ENCODE measurements at regions not wholly inside any gene's neighbourhood (a gene's known extent, or its start where the extent isn't known, plus 50 kb on each side); places are given as distances from the start of the nearest gene placed in this dataset.

DNA sequence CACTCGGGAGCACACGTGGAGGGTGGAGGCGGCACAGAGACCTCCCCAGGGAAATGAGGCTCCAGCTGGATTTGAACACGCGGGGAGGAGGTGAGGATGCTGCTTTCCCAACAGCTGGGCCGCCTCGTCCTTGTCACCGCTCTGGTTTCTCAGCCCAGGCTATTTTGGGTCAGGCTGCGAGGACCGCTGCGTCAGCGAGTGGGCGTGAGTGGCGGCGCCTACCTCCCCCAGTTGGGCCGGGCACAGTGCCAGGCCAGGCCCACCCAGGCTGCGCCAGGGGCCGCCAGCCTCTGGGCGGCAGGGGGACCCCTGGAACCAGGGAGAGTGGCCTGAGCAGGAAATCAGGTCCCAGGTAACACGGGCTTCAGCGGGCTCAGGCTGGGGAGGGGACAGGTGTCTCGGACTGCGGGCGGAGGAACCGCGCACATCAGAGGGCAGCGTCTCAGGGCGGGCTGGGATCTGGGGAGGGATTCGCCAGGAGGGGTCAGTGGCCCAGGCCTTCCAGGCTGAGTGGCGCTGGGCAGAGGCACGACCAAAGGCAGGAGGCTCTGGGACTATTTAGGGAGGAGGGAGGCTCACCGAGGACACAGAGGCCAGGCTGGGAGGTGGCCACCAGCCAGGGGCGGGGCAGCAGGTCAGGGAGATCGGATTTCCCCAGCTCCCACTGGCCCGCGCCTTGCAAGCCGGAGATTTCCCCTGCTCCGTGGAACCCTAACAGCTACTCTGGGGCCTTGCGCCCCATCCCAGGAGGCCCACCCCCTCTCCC lies 125.2 kb upstream of the RET start:
- DNase-seq (ENCODE audit: low read depth in 2 of 2): no peak

GRCh38 chr10:42952349-42952748 lies 124.5 kb upstream of the RET start:
- peak in 1 of 2 donors; percentile 26 for DNase-seq (ENCODE audit: low read depth in 2 of 2)

DNA sequence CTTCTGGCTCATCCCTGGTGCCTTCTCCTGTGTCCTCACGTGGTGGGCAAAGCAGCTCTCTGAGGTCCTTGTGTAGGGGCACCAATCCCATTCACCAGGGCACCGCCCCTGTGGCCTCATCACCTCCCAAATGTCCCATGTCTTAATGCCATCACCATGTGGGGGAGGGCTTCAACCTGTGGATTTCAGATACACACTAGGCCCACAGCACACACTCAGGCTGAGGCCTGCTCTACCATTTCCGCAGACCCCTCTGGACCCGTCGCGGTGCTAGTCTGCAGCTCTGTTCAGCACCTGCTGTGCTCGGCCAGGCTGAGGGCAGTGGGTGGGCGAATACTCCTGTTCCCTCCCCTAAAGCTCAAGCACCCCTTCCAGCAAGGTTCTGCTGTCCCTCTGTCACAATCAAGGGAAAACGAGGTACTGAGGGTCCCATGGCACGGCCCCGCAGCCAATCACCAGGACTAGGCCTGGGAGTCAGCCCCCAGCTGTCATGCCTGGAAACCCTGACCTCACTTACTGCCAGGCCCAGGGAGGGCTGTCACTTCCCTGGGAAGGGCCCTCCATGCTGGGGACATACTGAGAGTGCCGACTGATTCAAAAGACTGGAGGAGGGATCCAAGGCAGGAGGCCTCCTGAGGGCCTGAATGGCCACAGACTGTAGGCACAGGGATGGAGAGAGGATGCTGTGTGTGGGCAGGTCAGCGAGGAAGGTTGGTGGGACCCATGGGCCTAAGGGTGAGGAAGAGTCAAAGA lies 123.8 kb upstream of the RET start:
- DNase-seq (ENCODE audit: low read depth in 2 of 2): no peak

- DNase-seq (ENCODE audit: low read depth in 2 of 2): no peak
Observed at GRCh38 chr10:42953684-42954674, 122.9 kb upstream of the RET start.

- DNase-seq (ENCODE audit: low read depth in 2 of 2): no peak
Observed at GRCh38 chr10:42954766-42955492, 121.9 kb upstream of the RET start.

GRCh38 chr10:42955493-42955889 lies 121.4 kb upstream of the RET start:
- no peak for DNase-seq (ENCODE audit: low read depth in 2 of 2)

- DNase-seq (ENCODE audit: low read depth in 2 of 2): no peak
Observed at GRCh38 chr10:42956045-42956444, 120.8 kb upstream of the RET start.

DNA sequence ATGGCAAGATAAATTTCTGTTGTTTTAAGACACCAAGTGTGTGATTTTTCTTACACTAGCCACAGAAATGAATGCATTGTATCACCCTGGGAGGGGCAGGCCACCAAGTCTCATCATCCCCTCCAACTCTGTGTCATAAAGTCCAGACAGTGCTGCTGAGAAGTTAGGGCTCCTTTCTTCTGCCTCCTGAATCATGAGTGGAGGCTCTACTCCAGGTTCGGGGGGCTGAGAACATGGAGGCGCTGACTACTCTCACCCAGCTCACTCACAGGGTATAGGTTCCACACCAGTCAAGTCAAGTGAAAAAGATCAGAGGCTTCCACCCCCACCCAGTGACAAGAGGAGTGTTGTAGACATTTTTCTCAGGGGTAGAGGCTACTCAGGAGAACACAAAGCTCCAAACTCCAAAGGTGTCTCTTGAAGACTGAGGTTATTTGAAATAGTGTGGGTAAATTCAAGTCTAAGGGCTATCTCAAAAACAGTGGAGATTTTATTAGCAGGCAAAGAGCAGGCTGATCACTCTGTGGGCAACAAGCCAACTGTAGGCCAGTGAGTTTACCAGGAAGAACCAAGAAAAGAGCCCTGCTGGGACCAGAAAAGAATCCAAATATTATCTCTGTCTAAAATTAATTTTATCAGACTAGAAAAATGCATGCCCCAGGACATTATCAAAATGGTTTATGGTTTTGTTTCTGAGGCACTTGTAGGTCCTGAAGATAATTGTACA lies 118.6 kb upstream of the RET start:
- no peak for DNase-seq (ENCODE audit: low read depth in 2 of 2)

GRCh38 chr10:42959833-42960232 lies 117.0 kb upstream of the RET start:
- no peak for DNase-seq (ENCODE audit: low read depth in 2 of 2)

GRCh38 chr10:42960491-42960990 lies 116.3 kb upstream of the RET start:
- DNase-seq (ENCODE audit: low read depth in 2 of 2): no peak

DNA sequence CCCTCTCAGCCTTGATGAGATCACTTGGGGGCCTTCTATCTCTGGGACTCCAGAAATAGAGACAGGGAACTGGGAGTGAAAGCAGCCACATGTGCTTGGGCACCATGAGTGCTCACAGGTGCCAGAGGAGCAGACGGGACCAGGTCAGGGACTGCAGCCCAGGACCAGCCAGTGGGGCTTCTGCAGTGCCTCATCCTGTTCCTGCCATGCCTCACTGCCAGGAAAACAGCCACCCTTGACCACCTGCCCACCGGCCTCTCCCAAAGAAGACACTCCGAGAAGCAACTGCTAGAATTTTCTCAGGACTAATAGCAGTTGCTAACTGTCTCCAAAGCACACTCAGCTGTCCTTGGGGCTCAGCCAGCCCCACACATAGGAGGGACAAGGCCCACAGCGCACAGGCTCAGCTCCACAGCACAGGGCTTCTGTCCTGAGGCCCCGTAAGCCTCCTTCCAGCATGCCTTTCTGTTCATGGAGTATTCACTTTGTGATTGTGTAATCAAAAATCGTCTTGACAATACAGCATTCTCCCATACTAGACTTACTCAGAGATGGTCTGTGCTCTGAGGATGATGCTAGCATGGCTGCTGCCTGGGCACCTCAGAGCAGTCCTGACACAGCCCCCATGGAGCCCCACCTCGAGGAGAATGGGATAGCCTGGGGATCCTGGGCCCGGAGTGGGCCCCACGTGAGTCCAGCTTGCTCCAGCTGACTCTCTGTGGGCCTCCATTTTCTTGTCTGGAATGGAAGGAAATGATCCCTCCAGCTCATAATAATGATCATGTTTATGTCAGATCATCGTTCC lies 115.7 kb upstream of the RET start:
- DNase-seq (ENCODE audit: low read depth in 2 of 2): no peak

DNA sequence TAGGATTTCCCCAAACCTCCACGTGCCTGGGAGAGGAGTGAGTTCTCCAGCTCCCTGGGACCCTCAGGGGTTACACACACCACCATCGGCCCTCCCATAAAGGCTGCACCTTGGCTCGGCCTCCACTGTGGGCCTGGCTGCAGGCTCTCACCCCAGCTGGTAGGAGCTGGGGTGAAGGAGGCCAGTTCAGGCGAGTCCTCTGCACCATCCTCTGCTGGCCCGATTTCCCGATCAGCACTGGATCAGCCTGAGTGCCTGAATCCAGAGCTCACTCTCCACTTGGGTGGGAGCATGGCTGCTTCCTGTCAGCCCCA lies 115.1 kb upstream of the RET start:
- DNase-seq (ENCODE audit: low read depth in 2 of 2): no peak

DNA sequence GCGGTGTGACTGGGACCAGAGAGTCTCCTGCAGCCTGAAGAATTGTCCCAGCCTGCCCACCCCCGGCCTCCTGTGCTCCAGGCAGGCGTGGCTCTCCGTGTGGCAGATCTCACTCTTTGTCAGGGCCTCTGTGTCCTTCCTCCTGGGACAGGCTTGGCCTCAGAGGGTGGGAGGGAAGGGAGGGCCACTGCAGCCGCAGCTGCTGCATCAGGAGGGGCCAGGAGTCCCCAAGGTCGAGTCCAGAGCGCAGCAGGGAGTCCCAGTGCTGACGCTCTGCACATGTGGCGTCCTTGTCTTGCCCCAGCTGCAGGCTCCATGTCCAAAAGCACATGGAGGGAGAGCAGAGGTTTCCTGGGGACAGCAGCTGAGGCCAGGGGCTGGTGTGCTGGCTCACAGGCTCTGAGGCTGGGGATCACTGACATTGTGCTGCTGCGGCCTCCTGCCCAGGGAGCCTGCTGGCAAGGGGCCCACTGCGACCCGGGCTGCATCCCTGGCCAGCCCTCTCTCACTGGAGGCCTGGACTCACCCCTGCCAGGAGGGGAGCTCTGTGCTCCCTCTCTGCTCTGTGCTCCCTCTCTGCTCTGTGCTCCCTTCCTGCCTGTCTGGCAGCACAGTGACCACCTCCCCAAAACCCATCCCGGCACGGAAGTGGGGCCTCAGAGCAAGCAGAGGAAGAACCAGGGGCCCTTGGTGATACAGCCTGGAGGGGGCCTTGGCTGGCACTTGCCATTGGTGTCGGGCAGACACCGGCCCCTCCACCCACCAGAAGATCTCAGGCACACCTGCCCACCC lies 114.6 kb upstream of the RET start:
- no peak for DNase-seq (ENCODE audit: low read depth in 2 of 2)

- no peak for DNase-seq (ENCODE audit: low read depth in 2 of 2)
Observed at GRCh38 chr10:42962902-42963231, 114.0 kb upstream of the RET start.

DNA sequence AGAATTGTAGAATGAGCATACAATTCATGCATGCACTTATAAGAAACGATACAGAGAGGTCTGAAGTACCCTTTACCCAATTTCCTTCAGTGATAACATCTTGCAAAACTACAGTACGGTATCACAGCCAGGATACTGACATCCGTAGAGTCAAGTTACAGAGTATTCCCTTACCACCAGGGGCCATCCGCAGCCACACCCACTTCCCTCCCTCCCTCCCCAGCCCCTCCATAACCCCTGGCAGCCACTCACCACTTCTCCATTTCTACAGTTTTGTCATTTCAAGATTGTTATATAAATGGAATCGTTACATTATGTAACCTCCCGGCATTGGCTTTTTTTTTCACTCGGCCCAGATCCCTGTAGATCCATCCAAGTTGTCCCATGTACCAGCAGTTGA lies 113.6 kb upstream of the RET start:
- DNase-seq (ENCODE audit: low read depth in 2 of 2): no peak

- DNase-seq (ENCODE audit: low read depth in 2 of 2): no peak
Observed at GRCh38 chr10:42969147-42969546, 107.7 kb upstream of the RET start.

DNA sequence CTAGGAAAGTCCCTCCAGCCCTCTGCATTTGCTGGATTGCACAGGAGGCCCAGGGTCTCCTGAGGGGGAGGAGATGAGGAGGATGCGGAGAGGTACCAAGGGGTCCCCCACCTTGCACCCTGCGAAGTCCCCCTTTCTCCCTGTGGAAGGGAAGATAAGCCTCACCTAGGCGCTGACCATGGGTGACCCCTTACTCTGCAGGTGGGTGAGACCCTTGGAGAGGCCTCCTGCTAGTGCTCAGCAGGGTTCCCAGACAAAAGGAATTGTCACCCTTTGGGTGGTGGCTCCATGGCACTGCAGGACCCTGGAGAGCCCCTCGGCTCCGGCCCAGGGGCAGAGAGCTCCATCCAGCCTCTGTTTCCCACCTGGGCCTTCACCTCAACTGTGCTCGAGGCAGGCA lies 107.0 kb upstream of the RET start:
- DNase-seq (ENCODE audit: low read depth in 2 of 2): no peak

DNA sequence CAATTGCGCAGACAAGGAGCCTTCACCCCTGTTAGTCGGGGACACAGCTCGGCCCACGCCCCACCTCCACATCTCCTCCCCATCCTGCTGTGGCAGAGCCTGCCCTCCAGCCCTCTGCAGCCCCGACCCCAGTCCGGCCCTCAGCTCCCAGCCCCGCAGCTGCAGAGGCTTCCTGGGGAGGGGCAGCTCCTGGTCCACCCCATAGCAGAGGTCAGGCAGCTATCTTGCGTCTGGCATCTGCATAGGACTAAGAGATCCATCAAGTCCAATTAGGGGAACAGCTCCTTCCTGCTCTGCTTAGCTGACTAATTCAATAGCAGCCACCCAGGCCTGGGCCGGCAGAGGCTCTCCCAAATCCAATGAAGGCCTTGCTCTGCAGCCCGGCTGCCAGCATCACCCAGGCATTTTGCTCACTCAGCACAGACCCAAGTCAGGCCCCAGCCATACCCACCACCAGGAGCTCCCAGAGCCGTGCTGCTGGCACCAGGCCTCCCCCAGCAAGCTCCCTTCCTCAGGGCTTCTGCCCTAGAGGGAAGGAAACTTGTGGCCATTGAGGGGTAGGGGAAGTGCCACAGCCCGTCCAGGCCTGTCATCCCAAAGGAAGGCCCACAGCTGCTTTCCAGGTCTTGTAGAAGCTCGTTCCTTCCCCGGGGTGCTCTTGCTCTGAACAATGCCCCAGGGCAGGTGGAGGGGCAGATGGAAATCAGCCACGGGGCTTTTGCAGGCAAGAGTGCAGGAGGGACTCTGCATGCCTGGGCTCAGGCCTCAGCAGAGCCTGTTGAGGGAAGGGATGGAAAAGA lies 106.2 kb upstream of the RET start:
- no peak for DNase-seq (ENCODE audit: low read depth in 2 of 2)

Measured in lung microvascular endothelial cell (primary cell).